Erythroblast (primary cell): ENCODE measurements at regions not wholly inside any gene's neighbourhood (a gene's known extent, or its start where the extent isn't known, plus 50 kb on each side); places are given as distances from the start of the nearest gene placed in this dataset.

Experiments used
- GATA1 ChIP-seq: IDR thresholded peaks from 2 replicates; pipeline ENCODE4 v1.6.1; 2011; ENCODE audit warnings: low read depth, mild to moderate bottlenecking, control low read depth, low read length, moderate library complexity
- POLR2A ChIP-seq: IDR thresholded peaks from 2 replicates; pipeline ENCODE4 v1.6.1; 2011; ENCODE audit warnings: mild to moderate bottlenecking, low read length

- TF ChIP-seq POLR2A = no peak
- TF ChIP-seq GATA1 = no peak
These were observed 137.1 kb downstream of the CAAP1 start for GRCh38 chr9:26755476-26755875.
